ENCODE measurements at regions not wholly inside any gene's neighbourhood (a gene's known extent, or its start where the extent isn't known, plus 50 kb on each side); places are given as distances from the start of the nearest gene placed in this dataset.
"Not testable (repeated sequence)": the region's sequence is repeated elsewhere in the genome, so short reads cannot be mapped to it uniquely, and the experiment has no call there.

DNA sequence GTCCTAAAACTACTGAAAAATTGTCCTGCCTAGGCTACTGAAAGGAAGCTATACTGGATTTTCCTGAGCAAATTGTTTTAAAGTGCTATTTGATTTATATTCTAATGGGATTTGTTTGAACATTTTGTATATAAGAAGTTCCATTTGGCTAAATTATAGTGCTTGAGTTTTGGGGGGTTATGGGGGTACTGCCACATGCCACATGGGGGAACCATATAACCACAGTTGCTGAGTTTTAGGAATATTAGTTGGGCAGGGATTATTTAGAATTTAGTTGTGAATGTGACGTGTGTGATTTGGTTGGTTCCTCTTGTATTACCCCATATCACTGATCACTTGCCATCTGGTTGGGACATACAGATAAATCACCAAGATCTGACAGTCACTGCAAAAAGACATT is 224.5 kb upstream of the TAPT1 start:
- no peak for DNase-seq

DNA sequence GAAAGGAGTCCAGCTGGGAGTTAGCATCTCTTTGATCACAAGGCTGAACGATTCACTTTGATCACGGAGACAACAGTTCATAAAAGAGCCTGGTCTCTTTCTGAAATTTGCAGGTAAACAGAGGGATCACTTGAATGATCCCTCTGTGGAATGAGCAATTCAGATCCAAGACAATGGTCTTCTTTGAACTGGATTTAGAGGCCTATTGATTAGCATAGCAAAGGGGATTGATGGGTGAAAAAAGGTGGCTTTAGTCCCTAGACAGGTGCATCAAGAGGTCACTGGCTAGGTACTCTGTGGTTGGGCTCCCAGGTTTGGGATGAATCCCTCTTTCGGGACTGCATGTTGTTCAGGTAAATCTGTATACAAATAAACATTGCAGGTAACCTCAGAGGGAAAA is 223.8 kb upstream of the TAPT1 start:
- no peak for DNase-seq

DNA sequence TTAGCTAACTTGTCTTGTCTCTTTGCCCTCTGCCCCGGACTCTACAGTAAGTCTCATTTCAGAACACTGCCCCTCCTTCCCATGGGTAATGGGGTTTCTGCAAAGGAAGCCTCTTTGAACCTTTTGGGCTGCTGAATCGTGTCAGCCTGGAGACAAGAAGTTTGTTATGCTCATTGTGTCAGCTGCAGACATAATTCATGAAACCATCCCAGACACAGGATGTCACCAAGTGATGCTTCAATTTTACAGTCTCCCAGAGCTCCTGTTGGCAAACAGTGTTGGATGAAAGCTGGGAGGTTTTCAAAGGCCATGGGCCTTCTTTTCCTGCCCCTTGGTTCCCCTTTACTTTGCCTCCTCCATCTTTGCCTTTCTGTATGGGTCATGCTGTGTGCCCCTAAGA is 223.1 kb upstream of the TAPT1 start:
- DNase-seq, result no peak

DNA sequence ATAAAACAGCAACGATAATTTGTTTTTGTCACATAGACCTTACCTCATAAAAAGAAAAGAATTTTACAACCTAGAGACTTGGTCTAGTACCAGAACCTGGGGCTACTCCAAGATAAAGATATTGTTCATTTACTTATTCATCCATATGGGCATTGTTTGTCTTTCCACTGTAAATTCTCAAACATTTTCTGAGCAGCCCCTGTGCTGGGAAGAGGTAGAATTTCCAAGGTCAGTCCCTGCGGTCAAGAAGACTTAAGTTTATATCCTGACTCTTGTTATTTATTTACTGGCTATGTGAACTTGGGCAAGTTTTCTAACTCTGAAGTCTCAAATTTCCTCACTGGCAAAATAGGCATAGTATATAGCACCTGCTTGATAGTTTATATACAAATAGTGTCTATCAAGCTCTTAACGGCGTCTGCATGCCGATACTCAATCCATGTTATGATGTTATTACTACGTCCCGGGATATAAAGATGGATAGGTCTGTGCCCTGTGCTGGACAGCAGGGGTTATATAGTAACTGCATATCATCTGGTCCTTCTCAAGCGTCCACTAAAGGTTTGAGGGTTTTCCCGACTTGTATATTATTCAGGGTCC is 222.1 kb upstream of the TAPT1 start:
- DNase-seq, result no peak

DNA sequence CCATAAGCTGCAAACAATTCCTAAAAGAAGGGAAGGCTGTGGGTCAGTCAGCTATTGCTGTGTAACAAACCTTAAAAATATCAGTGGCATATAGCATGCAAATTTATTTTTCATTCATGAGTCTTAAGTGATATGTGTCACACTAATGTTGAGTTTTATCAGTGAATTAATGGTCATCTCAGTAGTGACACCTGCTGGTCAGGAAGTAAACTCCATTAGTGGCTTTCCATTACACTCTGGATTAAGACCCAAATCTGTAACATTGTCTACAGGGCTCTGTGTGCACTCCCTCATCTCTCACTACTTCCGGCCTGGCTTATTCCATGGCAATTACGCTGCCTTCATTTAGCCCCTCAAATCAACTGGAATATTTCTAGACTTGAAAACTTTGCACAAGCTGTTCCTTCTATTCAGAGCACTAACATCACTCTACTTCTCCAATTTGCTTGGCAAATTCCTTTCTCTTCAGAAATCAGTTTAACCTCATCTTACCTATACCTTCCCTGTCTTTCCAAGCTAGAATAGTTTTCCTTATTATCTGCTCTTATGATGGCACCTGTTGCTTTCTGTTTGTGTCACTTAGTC is 217.3 kb upstream of the TAPT1 start:
- DNase-seq, result peak in 2 of 3 experiments; percentile 39 to 54

DNA sequence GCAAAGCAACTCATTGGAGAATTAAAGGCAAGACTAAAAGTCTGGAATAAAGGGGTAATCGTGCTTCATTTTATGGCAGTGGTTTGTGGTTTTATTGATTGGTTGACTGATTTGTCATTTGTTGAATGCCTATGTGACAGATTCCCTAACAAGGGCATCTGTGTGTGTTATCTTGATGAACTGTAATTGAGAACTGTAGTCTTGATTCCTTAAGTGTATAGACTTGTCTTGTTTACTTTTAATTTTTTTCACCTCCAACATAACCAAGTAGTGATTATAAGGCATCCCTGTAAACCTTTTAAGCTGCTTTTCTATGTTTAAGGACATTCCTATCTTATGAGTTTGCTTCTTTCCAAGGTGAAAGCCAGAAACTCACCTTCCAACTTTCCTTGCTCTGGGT is 216.0 kb upstream of the TAPT1 start:
- DNase-seq, result no peak

DNA sequence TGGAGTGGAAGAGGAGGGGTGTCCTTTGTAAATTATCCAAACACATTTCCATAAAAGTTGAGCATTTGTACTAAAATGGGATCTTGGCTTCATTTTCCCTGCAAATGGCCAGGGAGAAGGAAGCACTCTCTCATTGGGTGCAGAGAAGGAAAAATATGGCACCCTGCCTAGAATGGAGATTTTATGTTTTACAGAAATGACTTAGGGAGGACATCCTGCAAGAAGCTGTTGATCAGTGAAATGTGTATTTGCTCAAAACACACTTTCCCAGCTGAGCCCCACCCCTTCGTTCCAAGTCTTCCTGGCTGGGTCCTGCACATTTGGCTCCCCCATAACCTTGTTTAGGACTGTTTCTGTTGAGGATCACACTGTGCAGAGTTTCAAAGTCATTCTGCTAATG is 213.5 kb upstream of the TAPT1 start:
- DNase-seq, result no peak

DNA sequence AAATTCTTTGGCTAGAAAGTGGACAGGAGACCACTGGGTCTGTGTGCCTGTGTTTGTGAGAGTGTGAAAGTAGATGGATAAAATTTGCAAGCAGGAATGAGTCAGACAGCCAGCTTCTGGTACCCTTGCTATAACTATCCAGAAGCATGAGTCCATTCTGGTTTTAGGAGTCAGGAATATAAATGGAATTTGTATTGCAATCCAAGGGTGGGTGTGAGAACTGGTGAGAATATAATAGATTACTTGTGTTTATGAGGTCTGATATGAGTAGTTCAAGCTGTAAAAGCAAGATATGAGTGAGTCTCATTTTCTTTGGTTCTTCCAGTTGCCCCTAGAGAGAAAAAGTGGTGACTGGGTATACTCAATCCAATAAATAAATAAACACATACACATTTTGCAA is 212.7 kb upstream of the TAPT1 start:
- no peak for DNase-seq

DNA sequence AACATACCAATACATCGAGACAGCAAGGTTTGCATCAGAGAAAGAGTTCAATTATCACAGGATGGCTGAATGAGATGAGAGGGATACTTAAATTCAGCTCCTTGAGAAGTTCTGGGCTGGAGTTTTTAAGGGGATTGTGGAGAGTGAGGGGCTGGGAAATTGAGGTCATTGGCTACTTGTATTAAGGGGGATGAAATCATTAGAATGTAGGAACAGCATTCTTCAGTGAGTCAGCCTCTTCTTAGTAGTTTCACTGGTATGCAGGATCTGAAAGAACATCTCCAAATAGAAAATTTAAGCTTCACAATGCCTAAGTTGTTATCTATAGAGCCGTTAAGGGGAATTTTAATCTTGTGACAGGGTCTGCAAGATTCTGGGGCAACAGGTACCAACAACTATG is 211.6 kb upstream of the TAPT1 start:
- no peak for DNase-seq

DNA sequence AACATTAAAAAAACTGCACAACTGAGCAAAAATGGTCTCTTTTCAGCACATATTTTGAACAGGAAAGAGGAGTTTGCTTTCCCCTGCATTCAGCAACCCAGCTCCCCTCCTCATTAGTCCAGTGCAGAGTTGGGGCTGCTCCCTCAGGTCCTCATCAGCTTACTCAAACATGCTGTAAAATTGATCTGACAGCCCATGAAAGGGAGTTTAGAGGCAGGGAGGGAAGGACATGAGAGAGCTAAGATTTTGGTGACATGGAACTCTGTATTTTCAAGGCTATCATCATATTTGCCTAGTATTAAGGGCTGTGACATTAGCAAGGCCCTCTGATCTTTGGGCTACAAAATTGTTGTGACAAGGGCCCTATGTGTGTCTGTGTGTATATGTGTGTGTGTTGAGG is 205.6 kb upstream of the TAPT1 start:
- no peak for DNase-seq

DNA sequence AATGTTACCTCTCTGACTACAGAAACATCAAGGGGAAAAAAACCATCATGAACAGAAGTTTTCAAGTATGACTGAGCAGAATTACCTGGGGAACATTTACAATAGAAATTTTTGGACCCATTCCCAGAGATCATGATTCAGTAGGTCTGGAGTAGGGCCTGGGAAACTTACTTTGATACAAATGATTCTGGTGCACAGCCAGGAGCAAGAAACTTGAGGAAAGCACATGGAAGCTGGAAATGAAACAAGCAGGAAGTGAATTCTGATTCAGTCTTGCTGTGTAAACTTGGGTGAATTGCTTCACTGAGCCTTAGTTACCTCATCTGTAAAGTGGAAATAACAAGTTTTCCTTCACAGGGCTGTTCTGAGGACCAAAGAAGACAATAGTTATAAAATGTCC is 192.5 kb upstream of the TAPT1 start:
- no peak for DNase-seq

DNA sequence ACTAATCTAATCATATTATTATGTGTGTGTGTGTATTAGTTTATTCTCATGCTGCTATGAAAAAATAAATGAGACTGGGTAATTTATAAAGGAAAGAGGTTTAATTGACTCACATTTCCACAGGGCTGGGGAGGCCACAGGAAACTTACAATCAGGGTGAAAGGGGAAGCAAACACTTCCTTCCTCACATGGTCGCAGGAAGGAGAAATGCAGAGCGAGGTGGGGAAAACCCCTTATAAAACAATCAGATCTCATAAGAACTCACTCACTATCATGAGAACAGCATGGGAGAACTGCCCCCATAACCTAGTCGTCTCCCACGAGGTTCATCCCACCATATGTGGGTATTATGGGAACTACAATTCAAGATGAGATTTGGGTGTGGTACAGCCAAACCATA is 190.9 kb upstream of the TAPT1 start:
- DNase-seq, result no peak

DNA sequence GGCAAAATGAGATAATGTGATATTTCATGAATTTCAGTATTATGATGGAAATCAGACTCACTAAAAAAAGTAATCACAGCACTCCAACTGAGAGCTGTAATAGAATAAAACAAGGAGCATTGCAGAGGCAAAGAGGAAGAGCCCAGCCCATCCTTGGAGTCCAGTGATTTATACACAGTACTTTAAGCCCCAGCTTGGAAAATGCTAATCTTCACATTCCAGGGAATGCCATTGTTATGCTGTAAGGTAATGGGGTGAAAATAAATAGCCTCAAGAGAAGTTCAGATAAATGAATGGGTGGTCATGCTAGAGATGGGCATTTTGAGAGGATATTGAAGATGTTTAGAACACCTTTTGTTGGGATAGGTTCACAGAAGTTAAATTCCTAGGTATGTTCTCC is 190.3 kb upstream of the TAPT1 start:
- no peak for DNase-seq

DNA sequence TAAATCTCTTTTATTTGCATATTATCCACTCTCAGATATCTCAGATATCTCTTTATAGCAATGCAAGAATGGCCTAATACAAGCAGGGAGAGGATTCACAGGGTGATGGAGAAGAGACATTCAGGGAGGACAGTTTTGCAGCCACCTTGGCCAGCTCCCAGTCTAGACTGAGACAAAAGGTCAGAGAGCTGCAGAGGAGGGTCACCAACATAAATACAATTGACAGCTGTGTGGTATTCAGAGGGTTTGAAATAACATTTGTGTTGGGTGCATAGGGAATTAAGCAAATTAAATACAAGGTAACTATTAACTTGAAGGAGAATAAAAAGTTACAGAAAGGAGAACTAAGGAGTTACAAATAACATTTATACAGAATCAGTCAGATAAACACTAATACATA is 189.5 kb upstream of the TAPT1 start:
- no peak for DNase-seq

DNA sequence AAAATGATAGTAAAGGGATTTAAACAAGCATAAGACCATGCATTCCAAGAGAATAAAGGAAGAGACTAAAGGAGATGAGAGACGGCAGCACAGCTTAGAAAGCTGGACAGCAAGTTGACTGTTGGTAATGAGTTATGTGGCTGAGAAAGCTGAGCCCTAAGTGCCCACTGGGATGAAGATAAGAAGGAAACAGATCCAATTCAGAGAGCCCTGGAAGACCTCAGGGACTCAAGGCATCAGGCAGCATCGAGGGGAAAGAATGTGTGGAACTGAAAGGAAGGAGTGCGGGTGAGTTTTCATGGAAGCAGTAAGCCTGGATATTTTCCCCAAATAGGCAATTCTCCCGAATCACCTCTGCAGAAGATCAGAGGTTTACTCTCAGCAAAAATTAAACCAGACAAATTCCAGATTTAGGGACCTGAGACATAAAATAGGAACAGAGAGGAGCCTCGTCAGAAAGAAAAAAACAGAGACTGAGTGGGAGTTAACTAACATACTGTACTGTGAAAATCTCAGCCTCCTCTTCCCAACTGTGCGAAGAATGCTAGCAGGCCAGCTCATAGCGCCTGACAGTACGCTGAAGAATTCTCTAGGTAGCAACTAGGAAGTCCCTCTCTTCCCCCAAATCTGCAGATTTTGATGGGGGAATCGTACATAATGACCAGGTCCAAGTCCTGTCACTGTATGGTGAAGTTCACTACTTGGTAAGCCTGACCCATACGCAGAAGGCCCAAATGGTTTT is 187.7 kb upstream of the TAPT1 start:
- DNase-seq, result no peak

DNA sequence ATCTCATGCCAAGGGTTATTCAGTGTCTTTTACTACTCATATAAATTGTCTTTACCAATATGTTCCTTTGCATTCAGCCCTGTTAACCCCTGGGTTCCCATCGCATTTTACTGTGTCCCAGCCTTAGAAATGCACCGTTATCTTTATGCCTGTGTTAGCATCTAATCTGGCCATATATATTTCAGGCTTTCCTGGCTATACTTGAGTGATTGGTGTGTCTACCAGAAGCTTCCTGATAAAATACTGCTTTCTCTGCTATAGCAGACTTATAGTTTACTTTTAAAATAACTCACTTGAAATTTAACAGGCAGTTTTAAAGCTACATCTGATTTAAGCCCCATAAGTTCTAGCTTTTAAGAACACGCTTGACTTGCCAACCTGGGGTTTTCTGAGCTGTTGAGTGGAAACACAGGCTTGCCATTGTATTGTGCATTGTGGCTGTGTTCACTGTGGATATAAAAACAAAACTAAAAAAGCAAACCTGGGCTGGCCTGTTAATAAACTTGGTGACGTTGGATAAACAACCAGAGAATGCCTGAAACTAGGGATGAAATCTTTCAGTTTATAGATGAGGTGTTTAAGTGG is 185.3 kb upstream of the TAPT1 start:
- DNase-seq, result no peak

DNA sequence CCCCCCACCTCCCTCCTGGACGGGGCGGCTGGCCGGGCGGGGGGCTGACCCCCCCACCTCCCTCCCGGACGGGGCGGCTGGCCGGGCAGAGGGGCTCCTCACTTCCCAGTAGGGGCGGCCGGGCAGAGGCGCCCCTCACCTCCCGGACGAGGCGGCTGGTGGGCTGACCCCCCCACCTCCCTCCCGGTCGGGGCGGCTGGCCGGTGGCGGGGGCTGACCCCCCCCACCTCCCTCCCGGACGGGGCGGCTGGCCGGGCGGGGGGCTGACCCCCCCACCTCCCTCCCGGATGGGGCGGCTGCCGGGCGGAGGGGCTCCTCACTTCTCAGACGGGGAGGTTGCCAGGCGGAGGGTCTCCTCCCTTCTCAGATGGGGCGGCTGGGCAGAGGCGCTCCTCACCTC is 166.9 kb upstream of the TAPT1 start:
- not testable (repeated sequence) for DNase-seq

DNA sequence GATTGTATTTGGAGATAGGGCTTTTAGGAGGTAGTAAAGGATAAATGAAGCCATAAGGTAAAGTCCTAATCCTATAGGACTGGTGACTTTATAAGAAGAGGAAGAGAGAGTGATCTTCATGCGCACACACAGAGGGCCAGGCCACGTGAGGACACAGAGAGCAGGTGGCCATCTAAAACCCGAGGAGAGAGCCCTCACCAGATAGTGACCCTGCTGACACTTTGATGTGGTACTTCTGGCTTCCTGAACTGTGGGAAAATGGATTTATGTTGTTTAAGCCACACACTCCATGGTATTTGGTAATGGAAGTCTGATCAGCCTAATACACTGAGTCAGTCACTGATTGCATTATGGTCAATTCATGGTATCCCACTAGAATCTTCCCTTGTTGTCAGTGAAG is 164.9 kb upstream of the TAPT1 start:
- DNase-seq, result no peak

DNA sequence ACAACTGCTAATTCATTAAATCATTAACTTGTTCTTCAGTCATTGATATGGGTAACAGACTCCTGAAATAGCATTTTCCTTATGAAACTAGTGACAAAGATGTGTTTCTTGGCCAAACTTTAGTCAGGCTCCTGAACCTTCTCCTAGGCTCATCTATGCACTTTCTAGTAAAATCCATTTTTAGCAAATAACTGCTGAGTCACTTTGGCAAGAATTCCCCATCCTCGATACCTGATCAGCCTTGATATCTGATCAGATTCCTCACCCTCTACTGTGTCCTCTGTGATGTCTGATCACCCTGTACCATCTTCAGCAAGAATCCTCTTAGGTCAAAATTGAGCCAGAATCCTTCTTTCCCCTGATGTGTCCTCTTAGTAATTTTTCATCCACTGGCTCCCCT is 161.2 kb upstream of the TAPT1 start:
- DNase-seq, result no peak

DNA sequence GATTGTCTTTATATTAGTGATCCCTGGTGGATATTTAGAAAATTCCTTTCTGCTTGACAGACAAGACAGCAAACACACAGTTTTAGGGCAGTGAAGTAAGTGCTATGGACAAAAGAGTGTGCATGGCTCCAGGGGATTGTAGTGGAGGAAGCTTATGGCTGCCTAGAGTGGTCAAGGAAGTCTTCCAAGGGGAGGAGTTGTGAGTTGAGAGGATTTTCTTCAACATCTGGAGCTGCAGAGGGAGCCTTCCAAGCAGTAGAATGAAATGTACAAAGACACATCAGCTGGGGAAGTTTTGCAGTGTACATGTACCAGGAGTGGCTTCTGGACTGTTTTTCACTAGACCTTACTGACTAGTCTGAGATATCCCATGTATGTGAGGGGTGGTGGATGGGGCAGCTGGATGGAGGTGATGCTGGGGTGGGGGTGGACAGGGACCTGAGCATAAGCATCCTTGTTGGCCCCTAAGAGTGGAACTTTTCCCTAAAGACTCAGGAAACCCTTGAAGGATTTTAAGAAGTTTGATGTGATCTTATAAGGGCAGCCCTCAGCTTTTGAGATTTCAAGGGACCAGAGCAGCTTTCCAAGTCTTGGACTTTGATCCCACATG is 160.5 kb upstream of the TAPT1 start:
- no peak for DNase-seq

DNA sequence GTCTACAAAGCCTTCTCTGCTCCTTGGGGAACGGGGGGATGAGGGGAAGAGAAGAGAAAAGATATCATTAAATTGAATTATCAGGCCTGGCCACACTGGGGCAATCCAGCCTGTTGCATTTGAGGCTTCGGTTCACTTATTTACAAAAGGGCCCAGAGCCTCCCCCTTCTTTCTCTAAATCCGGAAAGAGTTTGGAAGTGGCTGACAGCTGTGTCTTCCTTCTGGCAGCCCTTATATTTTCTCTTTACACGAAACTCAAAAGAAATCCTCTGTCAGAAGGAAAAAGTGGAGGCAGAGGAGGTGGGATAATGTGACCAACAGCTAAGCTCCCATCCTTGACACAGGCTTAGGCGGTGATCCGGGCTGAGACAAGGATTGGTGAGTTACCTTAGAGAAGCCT is 158.3 kb upstream of the TAPT1 start:
- no peak for DNase-seq

DNA sequence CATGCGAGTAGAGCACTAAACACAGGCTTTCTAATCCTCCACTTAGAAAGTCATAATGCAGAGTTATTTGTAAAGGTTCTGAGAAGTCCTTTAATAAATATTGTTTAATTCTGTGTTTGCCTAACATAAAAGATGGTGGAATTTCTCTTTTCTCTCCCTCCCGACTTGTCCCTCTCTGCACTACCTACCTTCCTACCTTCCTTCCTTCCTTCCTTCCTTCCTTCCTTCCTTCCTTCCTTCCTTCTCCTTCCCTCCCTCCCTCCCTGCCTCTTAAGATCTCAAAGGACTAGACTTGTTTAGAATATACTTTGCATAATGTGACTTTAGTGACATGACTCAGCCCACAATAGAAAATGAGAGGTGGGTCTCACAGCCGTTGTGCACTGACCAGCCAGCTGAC is 156.3 kb upstream of the TAPT1 start:
- no peak for DNase-seq

DNA sequence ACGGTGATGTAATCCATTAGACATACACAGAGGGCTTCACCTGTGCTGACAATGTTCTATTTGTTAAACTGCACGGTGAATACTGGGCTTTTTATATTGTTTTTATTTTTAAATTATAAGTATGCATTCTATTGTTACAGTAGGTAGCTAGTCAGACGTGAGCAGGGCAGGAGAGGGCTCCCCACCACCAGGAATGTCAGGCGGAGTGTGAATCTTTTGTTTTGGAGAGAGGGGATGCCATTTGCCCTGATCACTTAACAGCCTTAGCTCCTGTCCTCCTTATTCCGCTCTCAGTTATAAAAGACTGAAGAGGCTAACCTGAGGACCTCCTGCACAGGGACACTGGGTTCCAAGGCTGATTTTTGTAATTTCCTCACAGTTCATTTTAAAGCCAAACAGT is 151.6 kb upstream of the TAPT1 start:
- DNase-seq, result no peak

DNA sequence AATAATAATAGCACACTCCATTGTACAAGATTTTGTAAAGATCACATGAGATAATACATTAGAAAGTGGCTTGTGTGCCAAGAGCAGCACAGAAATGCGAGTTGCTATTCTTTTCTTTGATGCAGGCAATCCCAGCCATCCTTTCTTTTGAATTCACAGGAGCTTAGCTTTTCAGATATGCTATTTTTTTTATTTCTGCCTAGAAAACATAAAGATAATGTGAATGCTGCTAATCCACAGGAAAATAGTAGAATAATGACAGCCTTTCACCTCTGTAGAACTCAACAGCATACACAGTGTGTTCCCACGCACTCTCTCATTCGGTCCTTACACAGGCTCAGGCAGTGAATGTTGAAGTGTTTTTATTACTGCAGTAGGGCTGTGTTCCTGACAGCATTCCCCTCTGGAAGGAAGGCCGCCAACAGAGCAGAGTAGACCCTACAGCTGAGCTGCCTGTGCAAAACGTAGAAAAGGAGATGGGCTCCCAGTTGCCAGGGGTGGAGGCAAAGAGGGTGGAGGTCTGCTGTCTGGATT is 138.8 kb upstream of the TAPT1 start:
- no peak for DNase-seq
